Activated T-cell treated with anti-CD3 and anti-CD28 coated beads, Interleukin-2, amount 50 U/mL, for 48 hours (primary cell): ENCODE measurements at regions not wholly inside any gene's neighbourhood (a gene's known extent, or its start where the extent isn't known, plus 50 kb on each side); places are given as distances from the start of the nearest gene placed in this dataset.

Experiments used
- DNase-seq, 2 experiments: peaks; one replicate each; pipeline ENCODE4 v3.0.0-alpha.2; 2020

DNA sequence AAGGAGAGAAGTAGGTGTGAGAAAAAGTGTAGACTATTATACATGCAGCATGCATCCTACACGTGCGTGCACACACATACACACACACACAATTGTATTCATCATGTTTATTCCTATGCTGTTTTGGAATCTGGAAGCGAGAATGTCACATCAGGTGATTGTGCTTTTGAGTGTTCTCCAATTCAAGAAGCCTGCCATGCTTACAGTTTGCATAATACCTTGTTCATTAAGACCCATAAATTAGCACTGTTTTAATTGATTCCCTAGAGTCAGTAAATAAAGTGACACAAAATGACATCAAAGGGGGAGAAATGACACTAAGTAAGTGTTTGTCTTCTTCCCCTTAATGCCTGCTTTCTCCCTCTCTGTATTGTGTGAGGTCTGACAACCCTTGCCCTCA, 336.1 kb upstream of the IGFBP7 start:
- no peak for DNase-seq

DNA sequence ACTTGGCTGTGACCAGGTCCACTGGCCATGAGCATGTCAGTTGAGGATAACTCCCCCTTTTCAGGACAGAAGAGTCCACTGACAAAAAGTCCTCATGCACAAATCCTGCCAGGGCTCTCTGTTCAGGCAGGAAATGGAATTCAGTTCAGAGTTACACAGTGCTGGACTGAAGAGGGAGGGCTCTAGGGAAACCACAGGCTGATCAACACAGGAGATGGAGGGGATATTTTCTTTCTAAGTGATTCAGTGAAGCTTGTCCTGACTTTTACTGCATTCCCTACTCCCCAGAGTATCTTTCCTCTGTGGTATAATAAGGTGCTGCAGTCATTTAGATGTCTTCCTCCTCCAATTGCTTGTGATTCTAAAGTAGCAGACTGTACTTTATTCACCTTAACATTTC, 335.5 kb upstream of the IGFBP7 start:
- no peak for DNase-seq

DNA sequence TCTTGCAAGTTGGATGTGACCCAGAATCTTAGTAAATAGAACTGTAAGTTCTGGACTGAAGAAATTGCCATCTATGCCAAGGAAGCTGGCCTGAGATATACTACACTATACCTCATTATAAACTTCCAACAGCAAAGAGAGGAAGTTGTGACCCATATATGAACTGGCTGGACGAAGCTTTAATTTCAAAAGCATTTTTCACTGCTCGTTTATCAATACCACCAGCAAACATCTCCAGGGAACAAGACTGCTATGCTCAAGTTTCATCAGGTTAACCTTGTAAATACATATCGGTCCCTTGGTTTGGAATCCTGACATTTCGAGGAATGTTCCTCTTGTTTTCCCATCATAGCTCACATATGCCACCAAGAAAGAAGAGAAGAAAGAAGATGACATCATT, 334.5 kb upstream of the IGFBP7 start:
- no peak for DNase-seq

DNA sequence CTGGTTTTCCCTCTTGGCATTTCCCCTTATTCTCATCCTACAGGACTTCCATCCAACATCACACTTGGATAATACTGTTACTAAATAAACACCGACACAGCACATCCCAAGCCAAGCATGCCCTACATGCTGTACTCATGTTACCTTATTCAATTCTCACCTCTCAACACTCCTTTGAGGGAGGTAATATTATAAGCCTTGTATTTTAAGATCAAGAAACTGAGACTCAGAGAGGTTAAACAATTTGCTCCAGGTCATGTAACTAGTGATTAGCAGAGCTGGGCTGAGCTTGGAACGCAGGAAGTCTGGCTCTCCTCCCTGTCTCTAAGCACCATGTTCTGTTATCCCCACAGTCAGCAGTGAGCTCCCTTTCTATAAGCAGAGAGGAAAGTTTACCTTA, 333.6 kb upstream of the IGFBP7 start:
- DNase-seq, result no peak

DNA sequence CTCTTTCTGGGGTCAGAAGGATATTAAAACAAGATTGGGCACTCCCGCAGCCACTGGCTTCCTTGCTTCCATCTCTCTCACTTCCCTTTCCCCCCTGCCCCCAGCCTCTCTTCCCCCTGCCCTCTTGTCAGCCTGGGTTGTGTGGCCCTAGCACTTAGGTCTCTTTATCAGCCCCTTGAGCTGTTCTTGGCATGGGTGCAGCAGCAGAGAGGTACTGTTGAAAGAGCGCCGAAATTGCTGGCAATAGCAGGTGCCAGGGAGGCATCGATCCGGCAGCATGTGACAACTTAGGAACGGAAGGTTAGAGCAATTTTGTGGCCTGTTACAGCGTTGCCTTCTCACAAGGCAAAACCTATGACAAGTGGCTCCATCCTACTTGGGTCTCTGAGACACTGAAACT, 333.1 kb upstream of the IGFBP7 start:
- no peak for DNase-seq

DNA sequence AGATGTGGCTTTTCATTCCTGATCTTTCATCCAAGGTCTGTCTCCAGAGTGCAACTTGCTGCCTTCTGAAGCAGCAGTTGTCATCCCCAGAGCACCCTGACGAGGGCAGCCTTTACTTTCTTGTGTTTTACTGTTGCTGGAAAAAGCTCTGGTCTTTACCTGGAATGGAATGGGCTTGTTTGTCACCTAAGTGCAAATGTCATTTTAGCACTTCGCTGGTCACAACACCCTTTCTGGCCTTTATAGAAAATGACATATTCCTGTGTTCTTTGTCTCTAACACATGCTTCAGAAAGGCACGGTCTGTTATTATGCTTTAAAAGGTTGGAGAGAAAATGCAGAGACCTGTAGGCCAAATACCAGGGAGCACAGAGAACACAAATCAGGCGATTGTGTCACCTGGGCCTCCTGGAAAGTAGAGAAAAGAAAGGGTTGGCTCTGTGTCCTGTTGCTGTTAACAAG, 332.7 kb upstream of the IGFBP7 start:
- DNase-seq, result peak; percentile 15 to 19

DNA sequence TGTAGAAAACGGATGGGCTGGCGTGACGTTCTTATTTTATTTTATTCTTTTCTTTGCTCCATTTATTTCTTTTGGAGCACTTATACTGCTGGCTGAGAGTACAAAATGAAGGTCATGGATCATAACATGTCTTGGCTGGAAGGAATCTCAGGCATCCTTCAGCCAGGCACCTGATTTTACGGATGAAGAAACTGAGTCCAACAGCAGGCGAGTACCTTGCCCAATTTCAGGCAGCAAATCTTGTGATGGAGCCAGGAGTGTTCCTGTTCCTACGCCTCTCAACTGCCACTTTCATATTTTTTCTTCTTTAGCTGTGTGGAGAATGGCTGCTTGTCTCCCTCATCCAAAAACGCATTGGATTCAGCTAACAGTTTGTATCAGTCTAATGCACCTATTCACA, 332.1 kb upstream of the IGFBP7 start:
- DNase-seq, result no peak

DNA sequence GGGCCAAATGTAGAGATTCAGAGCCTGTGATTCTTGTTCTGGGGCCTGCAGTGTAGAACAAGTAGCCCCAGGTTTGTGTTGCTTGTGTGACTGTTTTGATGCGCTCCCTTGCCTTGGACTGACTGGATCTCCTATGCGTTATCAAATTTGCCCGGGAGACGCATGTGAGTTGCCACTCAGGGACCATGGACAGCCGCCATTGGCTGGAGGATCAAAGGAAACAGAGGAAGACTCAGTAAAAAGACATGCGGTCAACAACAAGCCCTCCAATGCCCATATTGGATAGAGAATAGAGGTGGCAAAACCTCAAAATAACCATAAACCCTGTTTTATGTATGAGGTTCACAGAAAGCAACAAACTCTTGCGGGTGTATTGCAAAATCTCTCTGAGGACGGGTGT, 327.5 kb upstream of the IGFBP7 start:
- DNase-seq, result no peak

DNA sequence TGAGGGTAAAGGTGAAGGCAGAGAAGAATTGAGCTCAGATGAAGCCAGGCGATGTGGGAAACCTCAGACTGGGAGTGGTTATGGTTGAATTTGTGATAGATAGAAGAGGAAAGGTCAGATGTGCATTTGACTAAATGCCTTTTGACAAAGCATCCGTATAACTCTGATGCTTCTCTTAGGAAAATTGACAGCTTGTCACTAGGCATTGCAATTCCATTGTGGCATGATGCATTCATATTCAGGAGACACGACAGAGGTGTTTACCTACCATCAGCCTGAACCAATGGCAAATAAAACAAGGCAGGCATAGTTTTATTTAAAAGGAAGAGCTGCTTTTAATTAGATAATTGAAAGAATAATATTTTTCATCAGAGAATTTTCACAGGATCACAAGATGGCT, 325.1 kb upstream of the IGFBP7 start:
- no peak for DNase-seq

DNA sequence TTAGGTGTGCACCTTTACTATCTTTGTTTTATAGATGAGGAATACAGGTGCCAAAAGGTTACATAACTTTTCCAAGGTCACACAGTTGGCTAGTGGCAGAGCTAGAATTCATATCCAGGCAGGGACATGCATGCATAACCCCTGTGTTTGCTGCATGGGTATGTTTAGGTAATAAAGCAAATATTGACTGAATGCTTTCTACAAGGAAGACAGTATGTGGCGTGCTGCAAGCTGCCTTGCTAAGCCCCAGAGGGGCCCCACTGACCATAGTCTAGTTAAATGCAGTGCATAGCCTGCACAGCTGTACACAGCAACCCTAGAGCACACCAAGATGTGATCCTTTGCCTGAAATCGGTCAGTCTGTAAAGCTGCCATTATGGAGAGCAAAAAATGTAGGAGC, 320.5 kb upstream of the IGFBP7 start:
- no peak for DNase-seq

DNA sequence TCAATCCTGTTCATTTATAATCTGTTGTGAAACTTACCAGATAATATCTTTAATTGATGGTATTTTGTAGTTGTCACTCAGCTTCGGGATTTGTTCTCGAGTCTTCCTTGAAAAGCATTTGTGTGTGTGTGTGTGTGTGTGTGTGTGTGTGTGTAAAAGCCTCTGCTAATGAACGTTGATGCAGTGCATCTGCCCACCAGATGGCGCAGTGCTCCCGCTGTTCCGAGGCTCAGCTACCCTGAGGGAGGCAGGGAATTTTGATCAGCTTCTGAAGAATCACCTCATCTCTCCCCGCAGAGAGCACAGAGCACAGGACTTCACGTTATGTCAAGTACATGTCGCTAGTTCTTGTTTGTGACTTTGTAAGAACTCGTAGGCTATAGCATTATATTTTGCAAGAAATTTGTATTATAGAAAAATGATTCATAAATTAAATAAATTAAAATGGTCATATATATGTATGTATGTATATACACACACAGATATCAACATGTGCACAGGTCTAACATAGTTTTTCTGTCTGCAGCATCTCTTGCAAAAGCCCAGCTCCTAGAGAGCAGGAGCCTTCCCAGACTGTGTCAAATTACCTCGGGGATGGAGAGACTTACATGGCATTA, 316.7 kb upstream of the IGFBP7 start:
- peak; percentile 41 to 53 for DNase-seq

DNA sequence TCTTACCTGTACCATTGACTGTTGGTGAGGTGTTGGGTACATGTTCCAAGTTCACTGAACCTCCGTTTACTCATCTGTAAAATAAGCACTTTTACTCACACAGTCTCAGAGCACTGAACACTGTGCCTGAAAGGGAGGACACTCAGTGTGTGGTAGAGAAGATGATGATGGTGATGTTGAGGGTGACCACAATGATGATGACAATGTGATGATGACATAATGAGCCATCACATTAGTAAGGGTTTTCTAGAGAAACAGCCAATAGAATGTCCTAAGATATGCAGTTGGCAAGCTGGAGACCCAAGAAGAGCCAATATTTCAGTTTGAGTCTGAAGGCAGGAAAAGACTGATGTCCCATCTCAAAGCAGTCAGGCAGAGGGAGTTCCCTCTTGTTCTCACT, 315.4 kb upstream of the IGFBP7 start:
- no peak for DNase-seq

DNA sequence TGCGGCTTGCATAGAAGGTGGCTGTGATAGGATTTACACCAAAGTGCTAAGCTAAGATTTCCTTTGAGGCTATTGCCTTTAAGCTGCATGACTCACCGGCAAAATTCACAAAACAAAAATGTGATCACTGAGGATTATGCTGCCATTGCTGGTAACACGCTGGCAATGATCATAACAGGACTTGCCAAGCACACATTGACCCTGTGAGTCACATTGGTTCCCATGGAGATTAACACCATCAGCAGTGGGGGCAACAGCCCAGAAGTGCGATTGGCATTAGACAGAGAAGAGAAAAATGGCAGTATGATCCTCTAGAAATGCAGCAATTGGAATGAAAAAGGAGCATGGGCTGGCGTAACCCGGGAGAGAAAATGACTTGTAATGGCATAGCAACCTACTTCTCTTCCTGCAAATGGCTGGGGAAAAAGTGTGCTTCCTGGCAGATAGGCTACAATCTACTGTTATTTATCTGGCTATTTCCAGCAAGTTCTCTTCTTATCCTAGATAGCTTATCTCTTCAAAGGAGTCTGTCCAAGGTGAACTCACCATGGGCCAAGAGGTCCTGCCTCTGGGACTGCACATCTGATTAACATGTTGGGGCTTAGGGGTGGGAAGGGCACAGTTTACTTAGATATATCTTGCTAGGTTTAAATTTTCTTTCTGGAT, 314.2 kb upstream of the IGFBP7 start:
- DNase-seq, result no peak

DNA sequence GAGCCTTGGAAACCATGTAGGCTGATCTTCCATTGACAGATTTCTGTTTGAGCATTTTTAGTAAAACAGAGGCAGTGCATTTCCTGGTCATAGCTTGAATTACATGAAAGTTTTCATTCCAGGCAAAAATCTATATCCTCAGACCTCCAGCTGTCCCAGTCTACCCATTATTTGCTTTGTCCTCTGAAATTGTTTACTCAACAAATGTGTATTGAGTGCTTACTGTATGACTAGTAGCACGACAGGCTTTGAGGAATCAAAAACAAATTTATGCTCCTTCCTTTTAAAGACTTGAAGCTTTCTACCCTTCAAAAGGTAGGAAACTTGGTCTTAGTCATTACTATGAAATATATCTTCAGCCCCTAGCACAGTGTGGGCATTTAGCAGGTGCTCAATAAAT, 307.9 kb upstream of the IGFBP7 start:
- no peak for DNase-seq

DNA sequence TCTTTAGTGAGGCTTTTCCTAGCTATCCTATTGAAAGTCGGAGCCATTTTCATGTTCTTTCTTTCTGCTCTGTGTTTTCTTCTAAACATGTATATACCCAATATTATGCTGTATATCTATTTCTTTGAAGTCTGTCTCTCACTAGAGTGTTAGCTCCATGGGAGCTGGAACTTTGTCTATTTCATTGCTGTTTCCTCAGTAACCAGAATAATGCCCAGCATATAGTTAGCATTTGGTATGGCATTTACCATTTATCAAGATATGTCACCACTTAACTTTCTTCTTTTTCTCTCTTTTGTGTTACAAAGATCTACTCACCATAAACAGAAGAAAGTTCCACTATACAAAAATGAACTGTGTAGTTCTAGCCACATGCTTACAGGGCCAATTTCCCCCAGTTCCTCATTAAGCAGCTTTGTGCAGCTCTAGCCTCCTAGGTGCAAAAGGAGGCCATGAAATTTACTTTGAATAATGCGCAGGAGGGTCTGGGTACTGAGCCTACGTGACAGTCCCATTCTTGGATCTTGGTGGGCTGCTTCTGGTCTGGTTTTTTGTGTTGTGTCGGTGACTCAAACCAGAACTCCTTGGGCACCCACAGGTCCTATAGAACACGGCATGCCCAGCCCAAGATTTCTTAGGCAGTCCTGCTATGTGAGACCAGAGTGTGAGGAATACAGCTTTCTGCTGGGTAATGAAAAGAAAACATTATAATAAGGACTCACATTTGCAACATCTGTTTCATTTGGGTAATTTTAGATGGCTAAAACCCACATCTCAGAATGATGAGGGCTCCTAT, 302.3 kb upstream of the IGFBP7 start:
- no peak for DNase-seq

DNA sequence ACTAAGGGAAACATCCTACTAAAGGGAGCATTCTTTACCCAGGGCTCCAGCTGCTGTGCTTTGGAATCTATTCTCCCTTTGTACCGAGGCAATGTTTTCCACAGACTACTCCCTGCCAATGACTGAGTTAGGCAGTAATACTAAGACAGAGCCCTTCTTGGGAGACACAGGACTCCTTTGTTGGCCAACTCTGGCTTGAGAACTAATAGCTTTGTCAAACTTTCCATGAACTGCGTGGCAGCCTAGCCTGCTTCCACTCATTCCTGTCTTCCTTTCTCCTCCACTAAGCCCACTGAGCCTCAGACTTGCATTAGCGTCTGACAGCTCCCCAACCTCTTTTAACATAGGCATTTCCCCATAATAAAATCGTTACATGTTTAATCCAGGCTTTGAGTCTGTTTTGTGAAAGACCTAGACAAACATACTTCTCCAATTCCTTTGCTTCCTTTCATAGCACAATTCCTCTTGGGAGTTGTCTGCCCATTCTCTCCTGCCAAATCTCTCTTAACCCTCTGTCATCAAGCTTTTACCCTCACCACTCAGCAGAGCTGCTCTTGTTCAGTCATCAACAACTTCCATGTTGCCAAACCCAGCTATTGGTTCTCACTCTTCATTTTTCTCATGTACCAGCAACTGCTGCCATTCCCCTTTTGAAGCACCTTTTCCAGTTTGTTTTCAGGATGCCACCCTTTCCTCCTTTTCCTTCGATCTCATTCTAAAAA, 300.3 kb upstream of the IGFBP7 start:
- DNase-seq, result no peak

DNA sequence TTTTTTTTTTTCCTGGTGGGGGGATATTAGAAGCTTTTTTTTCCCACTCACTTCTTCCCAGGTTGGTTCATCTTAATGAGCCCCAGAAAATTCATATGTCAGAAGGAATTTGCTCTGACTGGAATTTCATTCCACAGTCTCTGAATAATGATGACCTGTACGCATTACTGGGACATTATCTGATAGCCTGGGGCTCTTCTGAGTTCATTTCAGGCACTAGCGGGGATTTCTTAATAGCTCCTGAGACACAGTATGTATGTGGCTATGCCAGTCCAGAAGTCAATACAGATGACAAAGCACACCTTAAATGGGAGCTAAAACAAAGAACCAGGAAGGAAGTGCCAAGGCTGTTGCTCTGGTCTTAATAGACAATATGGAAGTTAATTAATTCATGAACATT, 295.2 kb upstream of the IGFBP7 start:
- no peak for DNase-seq

DNA sequence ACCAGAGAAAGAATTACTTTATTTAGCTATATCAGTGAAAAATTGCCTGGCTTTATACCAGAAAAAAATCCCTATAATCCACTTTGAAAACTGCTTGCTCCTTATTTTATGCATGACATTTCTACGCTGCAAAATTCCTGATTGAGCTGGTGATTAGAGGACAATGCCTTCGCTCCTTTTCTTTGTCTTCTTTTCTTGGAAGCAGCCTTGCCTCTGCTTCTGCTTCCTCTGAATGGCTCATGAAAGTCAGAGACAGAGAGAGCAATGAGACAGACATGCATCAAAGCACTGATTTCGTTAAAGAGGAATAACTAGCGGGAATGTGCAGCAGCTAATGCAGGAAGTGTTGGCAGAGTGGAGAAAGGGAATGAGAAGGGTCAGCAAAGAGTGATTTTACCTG, 294.3 kb upstream of the IGFBP7 start:
- no peak for DNase-seq

DNA sequence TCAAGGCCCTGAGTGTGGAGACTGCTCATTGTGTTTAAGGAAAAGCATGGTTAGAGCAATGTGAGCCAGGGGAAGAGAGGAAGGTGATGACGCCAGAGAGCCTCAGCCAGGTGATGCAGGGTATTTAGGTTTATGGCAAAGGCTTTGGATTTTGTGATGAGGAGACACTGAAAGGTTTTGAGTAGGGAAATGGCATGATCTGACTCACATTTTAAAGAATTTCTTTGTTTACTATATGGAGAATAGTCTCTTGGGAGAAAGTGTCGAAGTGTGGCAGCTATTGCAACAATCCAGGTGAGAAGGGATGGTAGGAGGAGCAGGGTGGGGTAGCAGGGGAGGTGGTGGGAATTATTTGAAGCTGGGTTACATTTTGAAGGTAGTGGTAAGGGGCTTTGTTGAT, 293.4 kb upstream of the IGFBP7 start:
- no peak for DNase-seq

DNA sequence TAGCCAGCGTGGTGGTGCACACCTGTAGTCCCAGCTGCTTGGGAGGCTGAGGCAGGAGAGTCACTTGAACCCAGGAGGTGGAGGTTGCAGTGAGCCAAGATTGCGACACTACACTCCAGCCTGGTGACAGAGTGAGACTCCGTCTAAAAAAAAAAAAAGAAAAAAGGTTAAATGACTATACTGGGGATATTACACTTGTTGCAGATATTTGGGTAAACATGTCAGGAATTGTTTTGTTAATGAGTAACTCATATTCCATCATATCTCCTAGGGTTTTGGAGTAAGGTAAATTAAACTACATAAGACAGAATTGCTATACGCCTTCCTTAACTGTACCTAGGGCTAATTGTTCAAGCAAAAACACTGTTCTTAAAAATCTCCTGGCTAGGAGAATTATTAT, 291.4 kb upstream of the IGFBP7 start:
- DNase-seq, result no peak

DNA sequence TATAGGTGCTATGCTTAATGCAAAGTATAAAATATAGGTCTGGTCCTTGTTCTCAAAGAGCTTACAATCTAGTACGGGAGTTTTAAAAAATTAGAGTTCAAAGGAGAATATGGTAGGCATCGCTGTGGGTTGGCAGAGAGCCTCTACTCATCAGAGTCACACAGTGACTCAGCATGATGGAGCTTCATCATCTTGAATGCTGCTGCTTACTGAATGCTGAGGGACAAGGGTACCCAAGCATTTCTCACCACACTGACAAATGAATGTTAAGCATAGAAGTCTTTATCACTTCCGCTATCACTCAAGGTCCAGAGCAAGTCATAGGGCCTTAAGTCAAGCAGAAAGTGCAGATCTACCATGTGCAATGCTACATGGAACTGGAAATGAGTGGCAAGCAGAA, 268.6 kb upstream of the IGFBP7 start:
- no peak for DNase-seq

DNA sequence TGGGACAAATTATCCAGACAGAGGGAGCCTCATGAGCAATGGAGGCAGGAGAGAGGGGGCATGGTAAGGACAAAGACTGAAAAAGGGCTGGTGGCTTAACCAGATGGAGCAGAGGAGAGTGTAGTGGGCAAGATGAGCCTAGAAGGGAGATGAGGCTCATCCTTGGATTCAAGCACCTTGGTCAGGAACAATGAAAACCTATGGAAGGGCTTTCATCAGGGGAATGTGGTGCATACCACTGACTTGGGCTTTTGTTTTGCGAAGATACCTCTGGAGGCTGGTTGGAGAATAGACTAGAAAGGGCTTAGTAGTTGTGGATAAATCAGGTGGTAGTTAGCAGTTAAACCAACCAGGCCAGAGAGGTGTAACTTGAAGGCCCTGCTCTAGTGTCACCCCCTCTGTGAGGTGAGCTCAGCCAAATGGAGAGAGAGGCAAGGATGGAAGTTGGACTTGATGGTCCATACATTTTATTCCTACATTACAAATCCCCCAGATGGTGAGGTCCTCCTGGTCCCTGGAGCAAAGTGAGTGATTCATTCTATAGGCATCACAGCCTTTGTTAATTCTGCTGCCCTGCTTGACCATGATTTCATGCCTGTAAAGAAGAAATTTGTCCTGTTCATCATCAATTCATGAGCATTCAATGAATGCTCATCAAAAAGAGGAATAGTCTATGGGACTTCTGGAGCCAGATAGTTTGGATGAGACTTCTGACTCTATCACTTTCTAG, 264.8 kb upstream of the IGFBP7 start:
- no peak for DNase-seq

DNA sequence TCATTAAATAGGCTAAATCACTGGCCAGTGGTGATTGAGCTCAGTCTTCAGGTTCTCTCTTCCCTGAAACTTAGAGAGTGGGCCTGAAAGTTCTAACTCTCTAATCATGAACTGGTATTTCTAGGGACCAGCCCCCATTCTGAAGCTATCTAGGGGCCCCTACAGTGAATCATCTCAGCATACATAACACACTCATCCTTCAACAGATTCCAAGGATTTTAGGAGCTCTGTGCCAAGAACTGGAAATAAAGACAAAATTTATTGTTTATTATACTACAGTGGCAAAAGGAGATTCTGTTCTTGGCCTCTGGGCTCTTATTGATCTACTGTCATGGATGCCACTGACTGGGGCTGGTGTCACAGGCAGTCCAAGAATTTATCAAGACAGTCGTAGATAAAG, 263.8 kb upstream of the IGFBP7 start:
- no peak for DNase-seq
